NCI-H524 (cell line): ENCODE measurements at regions not wholly inside any gene's neighbourhood (a gene's known extent, or its start where the extent isn't known, plus 50 kb on each side); places are given as distances from the start of the nearest gene placed in this dataset.
A peak's percentile ranks its signal among the peaks of the same experiment; 100 is the strongest.
"Not testable (repeated sequence)": the region's sequence is repeated elsewhere in the genome, so short reads cannot be mapped to it uniquely, and the experiment has no call there.

Experiments
- DNase-seq, 2 experiments: peaks; one replicate each; lab custom pipeline; 2025; lab: John Stamatoyannopoulos, UW

DNA sequence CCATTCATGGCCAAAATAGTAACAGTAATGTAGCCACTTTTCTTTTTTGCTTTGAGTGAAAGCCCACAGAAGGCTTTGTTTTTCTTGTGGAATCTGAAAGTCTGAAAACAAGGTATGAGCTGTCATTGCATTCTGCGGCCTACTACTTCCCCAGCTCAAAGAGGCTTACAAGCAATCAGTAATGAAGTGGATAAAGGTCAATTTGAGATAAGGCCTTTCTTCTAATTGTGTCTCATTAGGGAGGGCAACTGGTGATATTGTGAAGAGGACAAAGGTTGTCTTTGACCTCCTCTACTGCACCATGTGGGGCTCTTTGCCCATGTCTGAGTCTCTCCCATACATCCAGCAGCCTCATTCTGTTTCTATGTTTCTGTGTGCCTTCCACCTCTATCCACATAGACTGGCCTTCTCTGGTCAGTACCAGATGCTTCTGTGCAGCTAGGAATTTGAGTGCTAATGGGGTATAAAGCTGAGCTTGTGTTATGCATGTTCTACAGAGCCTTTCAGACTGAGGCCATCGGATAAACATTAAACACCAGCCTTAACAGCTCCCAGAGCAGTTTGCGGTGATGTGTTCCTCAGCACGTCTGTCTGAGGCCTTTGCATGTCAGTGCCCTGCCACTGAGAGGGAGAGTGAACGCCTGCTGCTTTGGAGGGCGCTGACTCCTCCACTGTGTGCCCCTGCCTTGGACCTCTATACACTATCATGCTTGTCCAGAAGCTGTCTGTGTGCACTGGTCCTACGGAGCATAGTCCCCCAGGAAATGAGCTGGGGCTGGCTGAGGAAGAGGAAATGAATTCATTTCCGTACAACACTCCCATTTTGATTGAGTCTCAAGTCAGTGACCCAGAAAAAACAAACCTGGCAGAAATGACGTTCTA lies 80.2 kb downstream of the SH2D1A start:
- DNase-seq = no peak

DNA sequence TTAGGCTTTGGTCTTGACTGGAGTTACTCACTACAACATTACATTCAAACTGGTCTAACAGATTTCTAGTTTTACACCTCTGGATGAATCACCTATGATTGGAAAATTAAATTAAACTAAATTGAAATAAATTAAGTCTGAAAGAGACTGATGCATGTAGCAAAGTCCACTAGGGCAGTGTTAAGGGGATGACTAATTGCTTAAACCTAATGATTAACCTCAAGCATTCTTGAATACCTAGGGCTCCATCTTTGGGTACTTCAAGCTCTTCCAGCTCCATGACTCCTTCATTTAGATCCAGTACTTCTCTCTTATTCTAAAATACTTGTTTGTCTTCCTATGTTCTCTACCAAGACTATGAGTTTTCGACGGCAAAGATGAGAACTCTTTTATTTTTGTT lies 86.8 kb downstream of the SH2D1A start:
- DNase-seq = no peak

DNA sequence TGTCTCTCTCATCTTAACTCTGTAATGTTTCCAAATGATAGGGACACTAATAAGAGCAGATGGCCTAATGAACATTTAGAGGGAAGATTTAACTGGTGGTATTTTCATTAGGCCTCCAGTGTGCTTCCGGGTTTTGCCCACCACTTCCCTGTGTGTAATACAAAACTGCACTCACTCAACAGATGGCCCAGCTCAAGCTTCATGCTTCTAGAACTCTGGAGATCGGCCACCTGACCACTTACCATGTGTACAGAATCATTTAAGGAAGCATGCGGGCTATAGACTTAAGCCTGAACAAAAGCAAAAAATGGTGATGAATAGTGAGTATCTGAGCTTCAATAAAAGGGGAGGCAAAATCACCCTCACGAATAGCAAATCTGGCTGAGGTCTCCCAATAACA lies 89.3 kb downstream of the SH2D1A start:
- DNase-seq = peak; percentile 82 to 92

DNA sequence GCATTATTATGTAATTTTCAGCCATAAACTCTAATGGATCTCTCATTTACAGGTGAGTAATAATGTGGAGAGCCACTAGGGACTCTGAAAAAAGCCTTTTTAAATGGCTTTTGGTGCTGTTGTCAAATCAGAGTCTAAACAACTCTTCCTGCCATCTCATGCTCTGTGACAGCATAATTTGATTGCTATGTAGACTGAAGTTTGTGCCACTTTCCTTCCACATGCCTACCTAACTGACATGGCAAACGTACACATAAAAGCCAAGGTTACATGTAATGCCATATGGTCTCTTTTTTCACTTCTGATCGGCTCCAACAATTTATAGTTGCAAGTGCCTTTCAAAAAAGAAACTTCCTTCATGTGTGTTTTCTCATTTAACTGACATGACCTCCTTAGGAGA lies 94.3 kb downstream of the SH2D1A start:
- no peak for DNase-seq

DNA sequence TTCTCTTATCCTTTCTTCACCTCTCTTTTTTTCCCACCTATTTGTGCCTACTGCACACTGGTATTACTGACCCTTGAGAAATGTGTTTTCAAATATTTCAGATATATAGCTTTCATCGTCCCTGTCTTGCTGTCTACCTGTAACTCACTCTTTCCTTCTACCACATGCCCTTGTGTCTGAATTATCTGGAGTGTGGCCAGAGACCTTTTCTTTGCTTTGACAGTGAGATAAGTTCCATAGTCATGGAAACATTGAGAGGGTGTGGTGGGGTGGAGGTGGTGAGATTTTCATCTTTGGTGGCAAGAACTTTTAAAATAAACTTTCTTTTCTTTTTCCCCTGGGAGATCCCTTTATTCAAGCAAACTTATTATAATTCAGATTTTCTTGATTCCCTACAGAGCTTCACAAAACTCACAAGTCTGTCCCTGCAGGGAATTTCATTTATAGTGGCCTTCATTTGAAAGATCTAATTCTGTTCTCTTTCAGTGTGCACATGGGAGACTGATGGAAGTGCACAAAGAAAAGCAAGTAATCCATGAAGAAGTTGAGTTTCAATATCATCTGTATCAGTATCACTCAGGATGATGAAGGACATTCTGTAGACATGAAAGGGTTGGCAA lies 95.7 kb downstream of the SH2D1A start:
- no peak for DNase-seq

DNA sequence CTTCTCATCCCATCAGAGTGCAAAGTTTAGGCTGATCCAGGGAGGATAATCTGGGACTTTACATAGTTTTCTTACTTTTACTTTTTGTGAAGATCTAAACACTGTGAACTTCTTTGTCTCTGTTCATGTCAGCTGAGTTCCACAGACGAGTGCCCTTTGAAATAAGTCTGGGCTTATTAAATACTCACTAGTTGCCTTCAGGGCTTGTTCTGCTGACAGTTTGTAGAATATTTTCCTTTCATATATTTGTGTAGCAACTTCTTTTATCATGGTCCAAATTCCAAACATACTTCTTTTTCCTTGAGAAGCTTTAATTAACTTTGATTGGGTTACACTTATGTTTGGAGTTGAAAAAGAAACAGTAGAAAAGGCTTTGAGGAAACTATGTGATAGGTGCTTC lies 109.6 kb downstream of the SH2D1A start:
- DNase-seq = no peak

DNA sequence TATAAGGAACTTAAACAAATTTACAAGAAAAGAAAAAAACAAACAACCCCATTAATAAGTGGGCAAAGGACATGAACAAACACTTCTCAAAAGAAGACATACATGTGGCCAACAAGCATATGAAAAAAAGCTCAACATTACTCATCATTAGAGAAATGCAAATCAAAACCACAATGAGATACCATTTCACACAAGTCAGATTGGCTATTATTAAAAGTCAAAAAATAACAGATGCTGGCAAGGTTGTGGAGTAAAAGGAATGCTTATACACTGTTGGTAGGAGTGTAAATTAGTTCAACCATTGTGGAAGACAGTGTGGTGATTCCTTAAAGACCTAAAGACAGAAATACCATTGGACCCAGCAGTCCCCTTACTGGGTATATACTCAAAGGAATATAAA lies 113.5 kb downstream of the SH2D1A start:
- DNase-seq = not testable (repeated sequence)

DNA sequence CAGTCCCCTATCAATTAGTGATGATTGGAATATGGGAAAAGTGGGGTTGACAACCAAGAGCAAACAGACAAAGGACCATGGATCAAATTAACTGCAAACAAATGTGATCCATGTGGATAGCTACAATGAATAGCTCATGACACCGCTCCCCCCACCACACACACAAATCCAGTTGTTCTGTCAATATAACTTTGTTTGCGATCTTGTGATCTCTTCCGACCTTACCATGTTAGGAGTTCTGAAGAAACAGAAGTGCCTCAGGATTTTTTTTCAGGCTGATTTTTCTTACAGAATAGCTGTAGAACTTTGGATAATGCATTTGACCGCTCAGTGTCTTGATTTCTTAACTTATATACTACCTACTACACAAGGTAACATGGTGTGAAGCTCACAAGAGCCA lies 116.6 kb downstream of the SH2D1A start:
- DNase-seq = no peak

DNA sequence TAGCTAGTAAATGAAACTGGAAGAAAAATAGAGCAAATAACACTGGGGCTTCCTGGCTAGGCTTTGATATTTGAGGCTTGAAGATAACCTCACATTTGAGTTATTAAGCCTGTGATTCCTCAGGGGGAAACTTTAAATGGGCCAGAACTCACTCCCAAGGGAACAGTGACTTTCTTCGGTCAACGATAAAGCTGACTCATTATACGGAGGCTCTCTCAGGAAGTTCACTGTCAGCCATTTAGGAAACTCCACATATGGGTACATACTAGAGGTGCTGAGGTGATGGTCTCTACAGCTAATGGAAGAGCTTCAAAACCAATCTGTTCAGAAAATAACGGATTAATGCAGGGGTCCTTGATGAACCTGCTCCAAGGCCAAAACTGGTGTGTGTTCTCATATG lies 120.8 kb downstream of the SH2D1A start:
- DNase-seq = no peak

DNA sequence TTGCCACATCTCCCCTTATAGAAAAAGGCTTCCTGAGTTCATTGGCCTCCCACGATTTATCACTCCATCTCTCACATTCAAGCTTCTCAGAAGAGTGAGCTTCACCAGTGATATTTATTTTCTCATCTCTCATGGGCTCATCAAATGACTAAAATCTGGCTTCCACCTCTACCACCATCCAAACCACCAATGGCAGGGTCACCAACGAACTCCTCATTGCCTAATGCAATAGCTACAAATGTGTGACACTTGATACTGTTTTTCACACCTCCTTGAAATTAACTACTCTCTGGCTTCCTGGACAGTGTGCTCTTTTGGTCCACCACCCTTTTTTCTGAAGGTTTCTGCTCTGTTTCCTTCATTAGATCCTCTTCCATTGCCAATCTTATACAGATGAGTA lies 129.0 kb downstream of the SH2D1A start:
- no peak for DNase-seq

DNA sequence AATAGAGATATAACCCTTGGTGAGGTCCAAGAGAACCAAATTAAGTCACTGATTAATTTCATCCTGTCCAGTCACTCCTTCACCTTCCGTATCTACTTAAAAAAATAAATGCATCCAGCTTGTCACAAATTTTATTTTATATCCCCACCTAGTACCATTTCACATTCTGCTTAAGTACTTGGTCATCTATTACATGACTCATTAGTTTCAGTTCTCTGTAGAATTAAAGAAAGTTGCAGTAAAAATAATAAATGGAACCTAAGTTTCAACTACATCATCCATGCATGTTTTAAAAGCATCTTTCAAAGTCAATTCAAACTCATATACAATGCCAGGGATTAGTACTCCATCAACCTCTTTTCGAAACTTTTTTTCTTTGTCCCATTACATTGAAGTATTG lies 130.2 kb downstream of the SH2D1A start:
- no peak for DNase-seq

DNA sequence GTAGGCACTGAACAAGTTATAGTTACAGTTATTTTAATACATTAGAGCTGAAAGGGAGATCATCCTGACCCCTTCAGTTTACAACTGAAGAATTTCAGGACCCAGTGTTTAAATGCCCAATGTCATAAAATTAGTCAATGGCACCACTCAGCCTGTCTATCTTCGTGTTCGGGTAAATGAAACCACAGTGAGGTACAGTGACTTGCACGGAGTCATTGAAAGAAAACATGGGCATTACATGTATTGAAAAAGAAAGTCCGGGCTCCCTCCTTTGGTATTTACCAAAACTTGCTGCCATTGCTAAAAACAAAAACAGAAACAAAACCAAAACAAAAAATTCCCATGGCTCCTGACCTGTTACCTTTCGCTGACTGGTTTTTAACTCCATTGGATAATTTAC lies 131.7 kb downstream of the SH2D1A start:
- no peak for DNase-seq

DNA sequence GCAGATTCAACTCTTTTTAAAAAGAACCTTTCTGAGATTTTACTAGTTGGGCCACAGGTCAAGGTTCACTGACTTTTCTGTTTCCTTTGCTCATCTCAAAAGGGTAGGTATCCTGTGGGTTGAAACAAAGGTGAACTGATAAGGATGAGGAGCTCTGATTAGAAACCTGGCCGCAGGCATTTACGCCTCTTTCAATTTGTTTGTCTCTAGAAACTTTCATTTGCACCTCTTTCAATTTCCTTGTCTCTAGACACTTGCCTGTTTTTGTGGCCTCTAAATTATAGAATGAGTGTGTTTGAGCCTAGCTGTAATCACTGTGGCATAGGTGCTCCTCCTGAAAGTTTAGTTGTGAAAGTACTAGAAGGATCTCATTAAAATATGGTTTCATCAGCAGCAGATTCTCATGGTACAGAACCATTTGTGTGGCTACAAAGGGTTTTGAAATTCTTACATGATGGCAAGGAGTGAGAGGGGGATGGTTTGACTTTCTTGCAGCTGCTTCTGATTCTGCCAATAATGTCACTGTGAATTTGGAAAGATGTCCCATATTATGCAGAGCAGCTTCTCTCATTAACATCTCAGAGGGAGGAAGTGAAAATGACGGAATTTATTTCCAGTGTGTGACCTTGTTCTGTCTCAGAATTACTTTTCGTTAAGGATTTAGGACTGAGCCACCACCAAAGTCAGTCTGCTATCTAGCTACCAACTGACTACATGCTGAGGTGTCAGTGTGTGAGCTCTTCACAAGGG lies 142.2 kb downstream of the SH2D1A start:
- DNase-seq = no peak

DNA sequence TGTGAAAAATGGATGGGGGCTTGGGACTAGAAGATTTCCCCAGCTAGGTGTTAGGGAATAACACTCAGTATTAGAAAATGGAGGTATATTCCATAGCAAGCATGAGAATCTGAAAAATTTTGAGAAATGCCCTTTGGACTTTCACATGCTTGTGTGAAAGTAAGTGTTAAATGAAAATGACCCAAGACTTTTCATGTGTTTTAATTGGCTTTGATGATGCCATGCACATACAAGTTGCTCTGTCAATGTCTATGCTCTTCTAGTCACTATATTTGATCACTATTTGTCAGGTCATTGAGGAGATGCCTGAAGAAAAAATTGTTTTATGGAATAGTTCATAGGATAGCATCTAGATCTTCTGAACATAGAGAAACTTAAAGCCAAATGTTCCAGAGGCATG lies 147.6 kb downstream of the SH2D1A start:
- DNase-seq = no peak

DNA sequence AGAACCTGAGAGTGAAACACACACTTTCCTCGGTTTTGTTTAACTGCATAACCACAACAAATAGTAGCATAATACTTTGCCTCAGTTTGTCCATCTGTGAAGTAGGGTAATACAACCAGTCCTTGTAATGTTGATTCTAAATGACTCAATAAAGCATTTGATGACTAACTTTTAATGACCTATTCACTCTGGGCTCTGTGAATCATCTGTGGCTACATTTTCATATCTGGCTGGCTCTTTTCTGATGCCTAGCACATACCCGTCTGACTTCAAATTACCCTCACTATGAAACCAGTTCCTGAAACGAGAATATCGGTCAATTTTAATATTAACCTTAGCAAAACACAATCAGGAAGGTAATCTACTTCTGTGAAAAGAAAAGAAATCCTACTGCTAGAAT lies 151.0 kb downstream of the SH2D1A start:
- no peak for DNase-seq

DNA sequence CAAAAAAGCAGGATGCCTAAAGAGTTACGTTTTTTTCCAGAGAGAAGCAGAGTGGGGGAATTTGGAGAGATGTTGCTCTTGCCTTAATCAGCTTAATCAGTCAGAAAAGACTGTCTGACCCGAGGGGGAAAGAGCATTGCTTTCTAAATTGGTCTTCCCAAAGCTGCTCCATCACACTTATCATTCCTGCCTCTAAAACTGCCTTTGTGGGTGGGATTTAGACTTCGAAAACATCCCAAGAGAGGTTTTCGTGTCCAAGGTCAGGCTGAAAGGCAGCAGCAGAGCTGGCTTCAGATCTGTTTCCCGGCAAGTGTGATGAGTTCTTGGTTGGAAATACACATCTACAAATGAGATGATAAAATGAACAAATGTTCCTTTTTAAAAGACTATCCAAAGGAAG lies 155.2 kb downstream of the SH2D1A start:
- no peak for DNase-seq

DNA sequence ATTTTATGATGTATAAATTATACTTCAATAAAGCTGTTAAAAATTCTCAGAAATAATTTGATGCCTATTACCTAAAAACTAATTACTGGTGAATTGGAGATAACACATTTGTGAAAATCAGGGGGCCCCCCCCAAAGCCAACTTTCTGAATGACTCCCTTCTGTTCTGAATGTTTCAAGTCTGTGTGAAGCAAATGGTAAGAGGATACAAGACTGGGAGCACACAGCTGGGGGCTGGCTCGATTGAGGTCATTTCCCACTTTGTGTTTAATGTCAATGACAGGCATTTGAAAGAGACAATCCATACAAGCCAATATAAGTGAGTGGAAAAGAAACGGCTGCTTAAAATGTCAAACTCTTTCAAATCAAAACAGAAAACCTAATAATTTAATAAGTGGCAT lies 155.8 kb downstream of the SH2D1A start:
- no peak for DNase-seq

DNA sequence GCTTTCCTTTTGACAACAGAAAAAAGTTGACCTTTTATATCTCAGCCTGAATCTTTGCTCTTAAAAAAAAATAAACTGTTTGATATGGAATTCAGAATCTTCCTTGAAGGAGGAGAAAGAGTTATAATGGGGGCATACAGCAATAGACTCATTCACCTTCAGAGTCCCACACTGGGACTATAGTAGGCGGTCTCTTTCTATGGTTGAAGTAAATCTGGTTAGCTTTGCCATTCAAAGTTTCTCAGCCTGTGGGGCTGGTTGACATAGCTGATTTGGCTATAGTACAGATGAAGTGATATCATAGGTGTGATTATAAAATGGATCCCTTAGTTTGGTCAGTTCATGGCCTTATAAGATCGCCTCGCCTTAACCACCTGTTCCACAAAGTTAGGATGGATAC lies 156.2 kb downstream of the SH2D1A start:
- no peak for DNase-seq

DNA sequence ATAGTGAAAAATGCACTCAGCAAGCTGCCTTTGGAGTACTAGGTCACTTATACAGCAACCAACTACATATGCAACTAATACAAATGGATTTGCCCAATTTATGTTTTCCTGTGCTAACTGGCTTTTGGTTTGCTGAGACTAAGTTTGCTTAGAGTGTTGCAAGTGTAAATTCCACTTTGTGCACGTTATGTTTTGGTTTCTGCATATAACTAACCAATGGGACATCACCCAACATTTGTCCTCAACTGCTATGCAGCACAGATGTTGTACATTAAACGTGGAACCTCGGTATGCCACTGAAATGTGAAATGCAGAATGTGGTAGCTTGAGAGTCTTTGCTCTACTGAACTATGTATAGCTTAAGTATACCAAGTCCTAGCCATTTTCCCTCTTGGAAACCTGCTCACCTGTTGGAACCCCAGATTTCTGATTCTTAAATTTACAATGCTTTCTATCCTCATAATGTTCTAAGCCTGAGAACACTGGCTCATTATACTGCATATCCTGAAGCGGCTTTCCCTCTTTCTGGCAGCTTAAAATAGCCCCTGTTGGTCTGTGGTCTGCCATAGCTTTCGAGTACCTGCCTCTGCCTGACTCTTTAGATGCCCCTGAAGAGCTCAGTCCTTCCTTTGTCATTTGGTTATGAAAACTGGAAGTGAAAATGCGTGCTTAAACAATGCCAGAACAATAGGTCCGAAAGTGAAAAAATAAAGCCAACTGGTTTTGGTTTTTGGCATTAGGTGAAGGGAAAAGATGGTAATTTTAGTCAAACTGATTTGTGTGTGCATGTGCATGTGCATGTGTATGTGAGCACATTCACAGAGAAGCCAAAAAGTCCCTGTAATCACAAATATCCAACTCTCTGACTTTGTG lies 158.0 kb downstream of the SH2D1A start:
- DNase-seq = no peak

DNA sequence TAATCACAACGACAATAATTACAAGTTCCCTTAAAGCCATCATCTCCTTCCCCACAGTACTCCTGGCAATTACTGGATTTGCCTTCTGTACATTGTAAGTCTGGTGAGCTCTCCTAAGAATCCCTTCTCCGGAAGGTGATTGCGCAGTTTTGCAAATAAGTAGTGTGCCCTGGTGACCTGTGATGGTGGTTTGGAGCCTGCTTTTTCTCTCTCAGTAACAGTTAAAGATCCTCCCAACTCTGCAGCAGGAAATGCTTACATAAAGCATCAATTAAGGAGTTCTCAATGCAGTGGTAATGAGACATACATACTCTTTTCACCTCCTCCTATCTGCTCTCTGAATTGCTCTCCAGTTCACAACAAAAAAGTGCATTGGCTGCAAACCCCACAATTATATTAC lies 159.7 kb downstream of the SH2D1A start:
- DNase-seq = no peak

DNA sequence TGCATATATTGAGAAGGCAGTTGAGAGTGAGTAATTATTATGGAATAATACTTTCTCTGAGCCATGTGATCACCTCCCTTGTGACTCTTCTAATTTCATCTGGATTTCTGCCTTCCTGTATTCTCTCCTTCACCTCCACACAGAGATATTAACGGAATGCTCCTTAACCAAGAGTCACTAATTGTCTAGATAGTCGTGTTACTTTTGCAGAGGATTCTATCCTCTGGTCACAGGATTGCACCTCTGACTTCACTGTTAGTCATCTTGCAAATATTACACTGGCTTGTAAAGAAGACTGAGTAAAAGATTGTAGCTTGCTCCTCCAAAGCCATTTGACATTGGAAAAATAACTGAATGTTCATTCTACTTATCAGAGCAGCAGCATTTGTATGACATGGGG lies 160.9 kb downstream of the SH2D1A start:
- DNase-seq = no peak

DNA sequence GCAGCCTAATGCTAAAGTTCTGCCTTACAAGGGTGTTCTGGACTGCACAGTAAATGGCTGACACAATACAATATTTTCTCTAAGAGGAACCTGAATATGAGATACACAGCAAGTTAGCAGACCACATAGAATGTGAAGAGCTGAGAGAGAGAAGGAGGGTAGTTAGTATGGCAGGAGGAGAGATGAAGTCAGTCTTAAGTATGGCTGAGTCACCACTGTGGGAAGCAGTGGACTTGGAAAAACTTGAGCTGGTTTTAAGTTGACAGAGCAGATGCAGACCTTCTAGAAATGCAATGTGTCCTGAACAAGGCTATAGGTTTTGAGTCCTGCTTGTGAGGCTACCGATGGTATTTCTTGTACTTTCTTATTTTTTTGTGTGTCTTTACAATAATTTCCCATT lies 172.5 kb downstream of the SH2D1A start:
- no peak for DNase-seq
